ENCODE measurements at regions not wholly inside any gene's neighbourhood (a gene's known extent, or its start where the extent isn't known, plus 50 kb on each side); places are given as distances from the start of the nearest gene placed in this dataset.

DNA sequence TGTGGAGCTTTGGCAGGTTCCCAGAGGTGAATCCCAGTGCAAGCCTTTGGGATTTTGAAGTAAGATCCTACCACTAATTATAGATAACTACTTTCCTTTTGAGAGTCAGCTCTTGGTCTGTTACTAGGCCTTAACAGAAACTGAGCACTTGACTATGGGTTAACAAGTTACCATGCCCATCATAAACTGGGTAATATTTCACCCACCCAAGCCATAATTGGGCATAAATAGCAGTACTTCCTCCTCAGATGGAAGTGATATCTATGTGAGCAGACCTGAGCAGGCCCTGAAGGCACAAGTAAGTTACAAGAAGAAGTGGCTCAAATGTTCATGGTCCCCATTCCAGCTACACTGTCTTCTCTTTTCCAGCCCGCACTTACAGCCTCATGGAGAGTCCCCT lies 475.9 kb downstream of the LRRIQ3 start:
- DNase-seq (ENCODE audit: low spot score): no peak
- Histone ChIP-seq H3K36me3 (no peaks in the 10 kb centered on the region), H3K4me1 (no peaks in the 10 kb centered on the region), H3K9me3 (no peaks in the 10 kb centered on the region), H3K4me3 (no peak overlapping the region), H3K27ac (no peak overlapping the region), H3K27me3 (no peaks in the 10 kb centered on the region)
- TF ChIP-seq, protein P1, sequence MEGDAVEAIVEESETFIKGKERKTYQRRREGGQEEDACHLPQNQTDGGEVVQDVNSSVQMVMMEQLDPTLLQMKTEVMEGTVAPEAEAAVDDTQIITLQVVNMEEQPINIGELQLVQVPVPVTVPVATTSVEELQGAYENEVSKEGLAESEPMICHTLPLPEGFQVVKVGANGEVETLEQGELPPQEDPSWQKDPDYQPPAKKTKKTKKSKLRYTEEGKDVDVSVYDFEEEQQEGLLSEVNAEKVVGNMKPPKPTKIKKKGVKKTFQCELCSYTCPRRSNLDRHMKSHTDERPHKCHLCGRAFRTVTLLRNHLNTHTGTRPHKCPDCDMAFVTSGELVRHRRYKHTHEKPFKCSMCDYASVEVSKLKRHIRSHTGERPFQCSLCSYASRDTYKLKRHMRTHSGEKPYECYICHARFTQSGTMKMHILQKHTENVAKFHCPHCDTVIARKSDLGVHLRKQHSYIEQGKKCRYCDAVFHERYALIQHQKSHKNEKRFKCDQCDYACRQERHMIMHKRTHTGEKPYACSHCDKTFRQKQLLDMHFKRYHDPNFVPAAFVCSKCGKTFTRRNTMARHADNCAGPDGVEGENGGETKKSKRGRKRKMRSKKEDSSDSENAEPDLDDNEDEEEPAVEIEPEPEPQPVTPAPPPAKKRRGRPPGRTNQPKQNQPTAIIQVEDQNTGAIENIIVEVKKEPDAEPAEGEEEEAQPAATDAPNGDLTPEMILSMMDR (IDR thresholded peaks at IDR 0.05): no peak

GRCh38 chr1:73717976-73718375 lies 480.0 kb downstream of the LRRIQ3 start:
- TF ChIP-seq, protein P1 (IDR thresholded peaks at IDR 0.05): no peak
- Histone ChIP-seq H3K27ac (no peak overlapping the region), H3K27me3 (no peaks in the 10 kb centered on the region), H3K9me3 (no peaks in the 10 kb centered on the region), H3K4me3 (no peak overlapping the region), H3K36me3 (no peaks in the 10 kb centered on the region), H3K4me1 (no peaks in the 10 kb centered on the region)
- no peak for DNase-seq (ENCODE audit: low spot score)

DNA sequence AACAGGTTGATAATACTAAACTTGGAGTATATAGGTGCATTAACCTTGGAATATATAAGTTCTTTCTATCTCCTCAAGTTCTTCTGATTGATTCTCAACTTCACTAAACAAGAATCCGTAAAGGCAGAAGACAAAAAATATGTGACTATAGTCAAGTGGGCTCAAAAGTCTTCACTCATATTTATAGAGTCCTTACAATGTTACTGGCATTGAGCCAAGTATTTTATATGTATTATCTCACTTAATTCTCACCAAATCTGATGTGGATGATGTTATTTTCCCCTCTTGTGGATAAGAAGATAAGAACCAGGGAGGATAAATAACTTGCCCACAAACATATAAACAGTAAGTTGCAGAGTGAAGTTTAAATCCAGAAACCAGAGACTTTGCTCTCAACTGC lies 486.9 kb downstream of the LRRIQ3 start:
- H3K27me3 ChIP-seq: no peaks in the 10 kb centered on the region
- no peaks in the 10 kb centered on the region for H3K4me1 ChIP-seq
- no peaks in the 10 kb centered on the region for H3K9me3 ChIP-seq
- no peaks in the 10 kb centered on the region for H3K36me3 ChIP-seq
- H3K27ac ChIP-seq: no peak overlapping the region
- TF ChIP-seq, protein P1 (IDR thresholded peaks at IDR 0.05): no peak
- DNase-seq (ENCODE audit: low spot score): no peak
- H3K4me3 ChIP-seq: no peak overlapping the region

- no peak for DNase-seq (ENCODE audit: low spot score)
- Histone ChIP-seq H3K9me3 (no peaks in the 10 kb centered on the region), H3K4me1 (no peaks in the 10 kb centered on the region), H3K4me3 (no peak overlapping the region), H3K27me3 (no peaks in the 10 kb centered on the region), H3K36me3 (no peaks in the 10 kb centered on the region), H3K27ac (no peak overlapping the region)
- TF ChIP-seq, protein P1 (IDR thresholded peaks at IDR 0.05): no peak
Measured at GRCh38 chr1:73701826-73702225, 496.1 kb downstream of the LRRIQ3 start.

DNA sequence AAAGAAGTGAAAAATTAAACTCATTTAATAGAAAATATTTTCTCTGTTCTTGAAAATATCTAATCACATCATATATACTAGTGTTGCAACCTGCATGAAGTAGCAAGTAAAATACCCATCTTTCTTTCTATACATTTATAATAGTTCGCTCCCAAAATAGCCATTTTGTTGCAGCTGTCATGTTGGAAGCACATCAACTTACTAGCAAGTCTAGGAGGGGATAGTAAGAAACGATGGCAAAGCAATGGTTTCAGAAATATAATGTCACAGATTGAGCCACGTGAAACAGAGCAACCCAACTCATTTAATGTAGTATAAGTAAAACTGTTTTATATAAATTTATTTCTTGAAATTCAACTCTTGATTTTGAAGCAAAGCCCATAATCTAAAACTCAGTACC lies 521.8 kb downstream of the LRRIQ3 start:
- no peaks in the 10 kb centered on the region for H3K27me3 ChIP-seq
- H3K36me3 ChIP-seq: no peaks in the 10 kb centered on the region
- no peak overlapping the region for H3K4me3 ChIP-seq
- H3K9me3 ChIP-seq: no peaks in the 10 kb centered on the region
- H3K4me1 ChIP-seq: no peaks in the 10 kb centered on the region
- DNase-seq (ENCODE audit: low spot score): no peak
- TF ChIP-seq, protein P1 (IDR thresholded peaks at IDR 0.05): no peak
- no peak overlapping the region for H3K27ac ChIP-seq

DNA sequence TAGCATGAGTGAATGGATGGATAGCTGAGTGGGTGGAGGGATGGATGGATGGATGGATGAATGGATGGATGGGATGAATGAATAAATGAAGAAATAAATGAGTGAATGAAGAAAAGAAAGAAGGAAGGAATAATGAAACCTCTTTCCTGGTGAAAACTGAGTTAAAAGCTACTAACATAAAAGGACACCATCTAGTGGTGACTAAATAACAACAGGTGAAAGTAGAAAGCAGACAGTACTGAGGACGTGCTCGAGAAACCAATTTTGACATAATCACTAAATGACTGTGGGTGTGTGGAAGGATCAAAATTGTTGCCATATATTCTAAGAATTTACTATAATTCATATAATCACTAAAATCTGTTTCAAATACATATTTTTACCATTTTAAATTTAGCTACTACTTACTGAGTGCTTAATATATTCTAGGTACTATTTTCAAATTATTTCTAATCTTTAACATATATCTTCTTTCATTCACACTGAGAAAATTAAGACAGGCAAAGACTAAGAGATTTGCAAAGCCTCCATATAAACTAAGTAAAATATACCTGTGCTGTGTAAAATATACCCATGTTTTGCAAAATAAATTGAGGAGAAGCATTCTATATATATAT lies 522.9 kb downstream of the LRRIQ3 start:
- no peak for DNase-seq (ENCODE audit: low spot score)
- Histone ChIP-seq H3K9me3 (no peaks in the 10 kb centered on the region), H3K36me3 (no peaks in the 10 kb centered on the region), H3K4me3 (no peak overlapping the region), H3K4me1 (no peaks in the 10 kb centered on the region), H3K27me3 (no peaks in the 10 kb centered on the region), H3K27ac (no peak overlapping the region)
- TF ChIP-seq, protein P1 (IDR thresholded peaks at IDR 0.05): peak in 1 of 2 donors; percentile 56

All from right atrium auricular region (tissue), 2 donors.